IPS-18a (cell line): ENCODE measurements at regions not wholly inside any gene's neighbourhood (a gene's known extent, or its start where the extent isn't known, plus 50 kb on each side); places are given as distances from the start of the nearest gene placed in this dataset.

Experiments used
- H3K27ac ChIP-seq: one replicate; pipeline ENCODE4 v1.5.1; 2013; ENCODE audit warnings: low read length
- H3K27me3 ChIP-seq: one replicate; pipeline ENCODE4 v1.6.1; 2013; ENCODE audit warnings: mild to moderate bottlenecking, low read length; ENCODE audit not compliant: control insufficient read depth, insufficient read depth
- H3K36me3 ChIP-seq: one replicate; pipeline ENCODE4 v1.6.1; 2013; ENCODE audit warnings: low read depth, low read length; ENCODE audit not compliant: control insufficient read depth
- H3K4me1 ChIP-seq: one replicate; pipeline ENCODE4 v1.6.1; 2013; ENCODE audit warnings: low read depth, low read length; ENCODE audit not compliant: control insufficient read depth
- H3K4me3 ChIP-seq: one replicate; pipeline ENCODE4 v1.5.1; 2013; ENCODE audit warnings: low read length
- H3K9ac ChIP-seq: one replicate; pipeline ENCODE4 v1.6.1; 2013; ENCODE audit warnings: mild to moderate bottlenecking, low read length, moderate library complexity
- H3K9me3 ChIP-seq: one replicate; pipeline ENCODE4 v1.6.1; 2013; ENCODE audit warnings: low read depth, low read length; ENCODE audit not compliant: control insufficient read depth

GRCh38 chr1:239322369-239322768 lies 64.0 kb upstream of the CHRM3 start:
- Histone ChIP-seq H3K27me3 (no peaks in the 10 kb centered on the region), H3K36me3 (no peaks in the 10 kb centered on the region), H3K9me3 (no peaks in the 10 kb centered on the region), H3K4me1 (peaks cover 5% of the 10 kb centered on the region), H3K9ac (no peak overlapping the region), H3K27ac (no peak overlapping the region), H3K4me3 (no peak overlapping the region)

GRCh38 chr1:239321877-239322276 lies 64.5 kb upstream of the CHRM3 start:
- no peaks in the 10 kb centered on the region for H3K36me3 ChIP-seq
- H3K4me1 ChIP-seq, result peaks cover 5% of the 10 kb centered on the region
- H3K9ac ChIP-seq, result no peak overlapping the region
- H3K27ac ChIP-seq, result no peak overlapping the region
- H3K9me3 ChIP-seq, result no peaks in the 10 kb centered on the region
- no peaks in the 10 kb centered on the region for H3K27me3 ChIP-seq
- H3K4me3 ChIP-seq, result no peak overlapping the region

- no peaks in the 10 kb centered on the region for H3K27me3 ChIP-seq
- no peak overlapping the region for H3K4me3 ChIP-seq
- no peaks in the 10 kb centered on the region for H3K9me3 ChIP-seq
- no peak overlapping the region for H3K9ac ChIP-seq
- H3K4me1 ChIP-seq, result peaks cover 1% of the 10 kb centered on the region
- H3K36me3 ChIP-seq, result no peaks in the 10 kb centered on the region
- H3K27ac ChIP-seq, result no peak overlapping the region
These were observed 68.4 kb upstream of the CHRM3 start for GRCh38 chr1:239317948-239318347.

- H3K9me3 ChIP-seq, result no peaks in the 10 kb centered on the region
- no peak overlapping the region for H3K4me3 ChIP-seq
- H3K4me1 ChIP-seq, result no peaks in the 10 kb centered on the region
- H3K36me3 ChIP-seq, result no peaks in the 10 kb centered on the region
- no peak overlapping the region for H3K9ac ChIP-seq
- no peaks in the 10 kb centered on the region for H3K27me3 ChIP-seq
- no peak overlapping the region for H3K27ac ChIP-seq
These were observed 70.6 kb upstream of the CHRM3 start for GRCh38 chr1:239315631-239316217.

GRCh38 chr1:239311331-239311730 lies 75.0 kb upstream of the CHRM3 start:
- Histone ChIP-seq H3K9me3 (no peaks in the 10 kb centered on the region), H3K4me3 (no peak overlapping the region), H3K36me3 (no peaks in the 10 kb centered on the region), H3K4me1 (peaks cover 4% of the 10 kb centered on the region), H3K9ac (no peak overlapping the region), H3K27ac (no peak overlapping the region), H3K27me3 (no peaks in the 10 kb centered on the region)

GRCh38 chr1:239308701-239309333 lies 77.6 kb upstream of the CHRM3 start:
- Histone ChIP-seq H3K27ac (no peak overlapping the region), H3K4me3 (no peak overlapping the region), H3K4me1 (peaks cover 4% of the 10 kb centered on the region), H3K36me3 (no peaks in the 10 kb centered on the region), H3K27me3 (no peaks in the 10 kb centered on the region), H3K9ac (no peak overlapping the region), H3K9me3 (no peaks in the 10 kb centered on the region)

GRCh38 chr1:239307886-239308285 lies 78.5 kb upstream of the CHRM3 start:
- Histone ChIP-seq H3K27me3 (no peaks in the 10 kb centered on the region), H3K27ac (no peak overlapping the region), H3K36me3 (no peaks in the 10 kb centered on the region), H3K4me1 (peaks cover 4% of the 10 kb centered on the region), H3K9me3 (no peaks in the 10 kb centered on the region), H3K4me3 (no peak overlapping the region), H3K9ac (no peak overlapping the region)

GRCh38 chr1:239306426-239306825 lies 79.9 kb upstream of the CHRM3 start:
- no peaks in the 10 kb centered on the region for H3K27me3 ChIP-seq
- no peaks in the 10 kb centered on the region for H3K9me3 ChIP-seq
- H3K36me3 ChIP-seq, result no peaks in the 10 kb centered on the region
- no peak overlapping the region for H3K4me3 ChIP-seq
- no peak overlapping the region for H3K9ac ChIP-seq
- no peak overlapping the region for H3K27ac ChIP-seq
- H3K4me1 ChIP-seq, result peaks cover 4% of the 10 kb centered on the region

GRCh38 chr1:239303289-239303688 lies 83.1 kb upstream of the CHRM3 start:
- no peak overlapping the region for H3K4me3 ChIP-seq
- no peaks in the 10 kb centered on the region for H3K36me3 ChIP-seq
- H3K27ac ChIP-seq, result no peak overlapping the region
- no peaks in the 10 kb centered on the region for H3K27me3 ChIP-seq
- no peaks in the 10 kb centered on the region for H3K4me1 ChIP-seq
- H3K9me3 ChIP-seq, result no peaks in the 10 kb centered on the region
- no peak overlapping the region for H3K9ac ChIP-seq

GRCh38 chr1:239302696-239303095 lies 83.7 kb upstream of the CHRM3 start:
- Histone ChIP-seq H3K27ac (no peak overlapping the region), H3K9ac (no peak overlapping the region), H3K4me1 (no peaks in the 10 kb centered on the region), H3K9me3 (no peaks in the 10 kb centered on the region), H3K36me3 (no peaks in the 10 kb centered on the region), H3K4me3 (no peak overlapping the region), H3K27me3 (no peaks in the 10 kb centered on the region)

GRCh38 chr1:239301251-239301650 lies 85.1 kb upstream of the CHRM3 start:
- Histone ChIP-seq H3K4me1 (no peaks in the 10 kb centered on the region), H3K9me3 (no peaks in the 10 kb centered on the region), H3K4me3 (no peak overlapping the region), H3K27me3 (no peaks in the 10 kb centered on the region), H3K9ac (no peak overlapping the region), H3K27ac (no peak overlapping the region), H3K36me3 (no peaks in the 10 kb centered on the region)

GRCh38 chr1:239297910-239298309 lies 88.5 kb upstream of the CHRM3 start:
- no peaks in the 10 kb centered on the region for H3K4me1 ChIP-seq
- H3K9ac ChIP-seq, result no peak overlapping the region
- H3K27ac ChIP-seq, result no peak overlapping the region
- H3K9me3 ChIP-seq, result no peaks in the 10 kb centered on the region
- no peaks in the 10 kb centered on the region for H3K27me3 ChIP-seq
- H3K36me3 ChIP-seq, result no peaks in the 10 kb centered on the region
- H3K4me3 ChIP-seq, result no peak overlapping the region
